HG03354 (cell line): ENCODE measurements at regions not wholly inside any gene's neighbourhood (a gene's known extent, or its start where the extent isn't known, plus 50 kb on each side); places are given as distances from the start of the nearest gene placed in this dataset.

ENCODE experiments used
- ATAC-seq: cut with Tn5 transposase; IDR thresholded peaks from one replicate; pipeline ENCODE4 v1.9.1; 2021; ENCODE audit warnings: mild to moderate bottlenecking; ENCODE audit not compliant: unreplicated experiment, poor library complexity, severe bottlenecking

- no peak for ATAC-seq
These were observed 171.6 kb upstream of the WSCD2 start for GRCh38 chr12:107957459-107957858.

- no peak for ATAC-seq
These were observed 165.5 kb upstream of the WSCD2 start for GRCh38 chr12:107963635-107964034.

GRCh38 chr12:107967170-107967569 is 161.9 kb upstream of the WSCD2 start:
- ATAC-seq: no peak

- no peak for ATAC-seq
These were observed 155.1 kb upstream of the WSCD2 start for GRCh38 chr12:107973950-107974349.

GRCh38 chr12:107976331-107976730 is 152.8 kb upstream of the WSCD2 start:
- ATAC-seq: no peak

- no peak for ATAC-seq
These were observed 150.9 kb upstream of the WSCD2 start for GRCh38 chr12:107978201-107978600.

- no peak for ATAC-seq
These were observed 150.4 kb upstream of the WSCD2 start for GRCh38 chr12:107978641-107979040.

DNA sequence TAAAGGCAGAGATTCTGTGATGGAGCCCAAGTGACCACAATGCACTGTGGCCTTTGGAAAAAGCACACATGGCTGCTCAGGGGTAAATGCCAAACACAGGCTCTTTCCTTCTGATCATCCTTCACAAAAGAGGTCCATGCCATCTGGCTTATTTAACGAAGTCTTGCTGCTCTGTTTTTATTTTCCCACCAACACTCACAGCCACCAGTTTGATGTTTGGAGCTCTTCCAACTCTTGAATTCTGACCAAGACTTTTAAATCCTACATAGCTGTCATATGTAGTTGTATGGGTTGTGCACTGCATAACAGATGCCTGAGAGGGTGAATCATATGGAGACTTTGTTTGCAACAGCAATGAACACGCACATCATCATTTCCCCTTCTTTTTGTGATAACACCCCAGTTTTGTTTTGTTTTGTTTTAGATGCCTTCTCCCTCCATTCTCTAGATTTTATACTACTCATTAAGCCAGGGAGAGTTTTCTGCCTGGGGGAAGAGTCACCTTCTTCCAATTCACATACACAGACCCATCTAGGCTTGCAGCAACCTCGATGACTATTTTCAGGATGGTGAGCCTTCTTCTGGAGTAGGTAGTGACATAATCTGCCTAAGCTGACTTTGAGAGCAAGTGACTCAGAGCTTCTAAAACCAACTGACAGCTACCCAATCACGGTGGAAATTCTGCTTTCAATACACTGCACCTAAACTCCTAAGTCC is 145.2 kb upstream of the WSCD2 start:
- no peak for ATAC-seq

DNA sequence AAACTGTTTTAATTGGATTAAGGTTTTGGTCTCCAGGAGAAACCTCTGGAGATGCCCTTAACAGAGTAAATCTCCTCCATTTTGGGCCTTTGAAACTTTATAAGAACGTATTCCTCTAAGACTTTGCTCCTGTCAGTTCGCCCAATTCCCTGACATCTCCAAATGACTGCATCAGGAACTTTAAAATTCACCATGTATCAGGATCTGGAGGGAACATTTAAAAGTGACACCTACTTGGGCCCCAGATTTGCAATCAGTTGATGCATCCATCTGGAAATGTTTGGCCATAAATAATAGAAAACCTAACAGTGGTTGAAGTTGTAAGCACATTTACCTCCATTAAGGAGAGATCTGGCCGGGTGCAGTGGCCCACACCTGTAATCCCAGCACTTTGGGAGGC is 144.1 kb upstream of the WSCD2 start:
- ATAC-seq: no peak

DNA sequence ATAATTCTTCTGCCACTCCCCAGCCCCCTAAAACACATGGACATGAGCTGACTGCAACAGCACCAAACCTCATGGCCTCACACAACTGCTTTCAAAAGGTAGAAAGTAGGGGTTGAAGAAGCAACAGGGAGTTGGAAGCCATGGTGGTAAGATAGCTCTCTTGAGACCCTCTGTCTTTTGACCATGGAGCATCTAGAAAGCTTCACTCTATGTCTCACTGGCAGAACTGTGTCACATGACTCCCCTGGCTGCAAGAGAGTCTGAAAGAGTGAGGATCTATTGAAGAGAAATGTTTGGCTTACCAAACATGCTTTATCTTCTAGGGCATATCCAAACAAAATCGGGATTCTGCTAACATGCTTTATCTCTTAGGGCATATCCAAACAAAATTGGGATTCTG is 142.9 kb upstream of the WSCD2 start:
- ATAC-seq: no peak

DNA sequence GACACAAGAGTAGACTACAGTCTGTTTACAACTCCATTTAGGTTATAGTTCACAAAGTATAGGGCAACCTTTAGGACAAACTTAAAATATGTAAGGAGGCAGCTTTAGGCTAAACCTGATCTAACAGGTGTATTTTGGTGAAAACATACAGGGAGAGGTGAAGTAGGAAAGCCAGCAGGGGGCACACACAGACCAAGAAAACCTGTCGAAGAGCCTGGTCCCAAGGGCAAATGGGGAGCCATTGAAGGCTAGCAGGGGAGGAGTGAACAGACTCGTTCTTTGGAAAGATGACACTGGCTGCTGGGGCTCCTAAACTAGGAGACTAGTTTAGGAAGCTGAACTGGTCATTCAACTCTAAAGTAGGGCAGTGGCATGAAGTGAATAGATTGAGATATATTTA is 138.8 kb upstream of the WSCD2 start:
- ATAC-seq: no peak

DNA sequence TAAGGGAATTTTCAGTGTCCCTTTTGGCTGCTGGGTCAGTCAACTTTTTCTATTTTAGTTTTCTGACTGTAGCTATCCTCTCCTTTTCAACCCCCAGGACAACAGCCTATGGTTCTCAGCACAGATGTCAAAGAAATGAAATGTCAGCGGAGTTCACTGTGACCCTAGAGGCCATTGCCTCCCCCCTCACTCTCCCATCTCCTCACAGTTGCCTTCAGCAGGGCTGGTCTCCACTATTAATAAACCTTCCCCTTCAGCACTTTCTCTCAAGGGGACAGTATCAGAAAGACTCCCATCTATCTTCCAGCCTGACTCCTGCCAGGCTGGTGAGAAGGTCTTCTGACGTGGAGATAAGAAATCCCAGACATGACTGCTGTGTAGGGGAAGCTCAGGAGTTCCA is 137.1 kb upstream of the WSCD2 start:
- ATAC-seq: no peak

- no peak for ATAC-seq
These were observed 136.1 kb upstream of the WSCD2 start for GRCh38 chr12:107992870-107993451.

DNA sequence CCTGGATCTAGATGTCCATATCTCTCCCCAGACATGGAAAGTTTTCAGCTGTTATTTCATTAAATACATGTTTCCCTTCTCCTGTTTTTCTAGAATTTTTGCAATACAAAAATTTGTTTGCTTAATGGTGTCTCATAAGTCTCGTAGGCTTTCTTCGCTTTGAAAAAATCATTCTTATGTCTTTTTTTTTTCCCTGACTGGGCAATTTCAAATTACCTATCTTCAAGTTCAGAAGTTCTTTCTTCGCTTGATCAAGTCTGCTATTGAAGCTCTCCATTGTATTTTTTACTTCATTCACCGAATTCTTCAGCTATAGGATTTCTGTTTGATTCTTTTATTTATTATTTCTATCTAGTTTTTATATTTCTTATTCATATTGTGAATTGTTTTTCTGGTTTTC is 130.2 kb upstream of the WSCD2 start:
- ATAC-seq: no peak

GRCh38 chr12:108000111-108000510 is 129.0 kb upstream of the WSCD2 start:
- ATAC-seq: no peak

DNA sequence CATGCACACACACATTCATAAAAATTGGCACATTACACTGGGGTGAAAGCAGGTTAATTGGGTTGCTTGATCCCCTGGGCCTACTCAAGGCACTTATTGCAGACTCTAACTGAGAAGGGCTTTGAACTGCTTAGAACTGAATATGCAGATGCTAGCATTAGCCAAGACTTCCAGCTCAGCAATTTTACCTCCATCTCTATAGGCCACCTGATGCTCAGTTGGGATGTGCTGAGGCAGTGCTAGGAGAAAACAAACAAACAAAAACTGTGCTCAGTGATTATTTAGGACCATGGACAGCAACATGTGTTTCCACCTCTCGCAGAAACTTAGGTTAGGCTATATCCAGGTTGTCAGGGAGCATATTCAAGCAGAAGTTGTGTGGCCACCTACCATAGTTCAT is 124.8 kb upstream of the WSCD2 start:
- no peak for ATAC-seq

DNA sequence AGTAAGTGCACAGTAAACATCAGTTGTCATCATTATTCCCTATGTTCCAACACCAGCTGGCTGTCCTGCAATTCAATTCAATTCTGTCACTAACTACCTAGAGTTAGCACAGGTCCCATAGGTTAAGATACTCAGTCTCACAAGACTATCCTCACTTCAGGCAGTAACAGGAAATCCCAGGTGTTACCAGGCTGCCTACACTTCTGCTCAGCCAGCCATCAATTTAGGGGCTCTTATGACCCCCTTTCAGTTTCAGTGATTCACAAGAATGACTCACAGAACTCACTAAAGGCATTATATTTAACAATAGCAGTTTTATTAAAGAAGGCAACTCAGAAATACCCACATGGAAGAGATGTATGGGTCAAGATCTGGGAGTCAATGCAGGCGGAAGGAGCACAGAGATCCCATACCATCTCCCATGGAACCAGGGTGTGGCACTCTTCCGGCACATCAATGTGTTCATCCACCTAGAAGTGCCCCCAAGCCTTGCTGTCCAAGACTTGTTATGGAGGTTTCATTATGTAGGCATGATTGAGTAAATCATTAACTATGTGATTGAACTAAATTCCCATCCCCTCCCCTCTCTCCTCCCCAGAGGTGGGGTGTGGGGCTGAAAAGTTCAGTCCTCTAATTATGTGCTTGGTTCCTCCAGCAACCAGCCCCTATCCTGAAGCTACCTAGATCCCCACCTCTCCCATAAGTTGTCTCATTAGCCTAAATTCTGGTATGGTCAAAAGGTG is 120.8 kb upstream of the WSCD2 start:
- peak; percentile 72 for ATAC-seq

DNA sequence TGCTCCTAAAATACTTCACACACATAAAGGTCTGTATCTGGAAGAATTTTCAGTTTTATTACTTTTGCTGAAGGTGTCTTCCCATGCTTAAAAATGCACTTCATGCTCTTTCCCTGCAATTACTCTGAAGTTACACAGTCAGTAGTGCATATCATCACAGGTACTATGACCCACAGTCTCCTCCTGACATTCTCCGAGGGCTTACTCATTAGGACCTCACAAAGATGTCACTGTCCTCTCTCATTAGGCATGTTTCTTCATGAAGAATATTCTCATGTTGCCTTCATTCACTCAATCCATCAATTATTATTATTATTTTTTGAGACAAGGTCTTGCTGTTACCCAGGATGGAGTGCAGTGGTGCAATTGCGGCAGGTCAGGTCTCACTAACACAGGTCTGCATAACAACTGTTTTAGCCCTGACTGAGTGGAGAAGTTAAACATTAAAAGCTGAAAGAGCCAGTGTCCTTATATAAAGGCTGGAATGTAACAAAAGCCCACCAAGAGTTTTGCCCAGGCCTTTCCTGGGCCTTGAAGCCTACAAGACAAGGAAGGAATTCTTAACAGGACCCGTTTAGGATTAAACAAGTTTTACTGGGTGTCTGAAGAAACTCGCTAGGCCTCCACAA is 119.5 kb upstream of the WSCD2 start:
- ATAC-seq: no peak

DNA sequence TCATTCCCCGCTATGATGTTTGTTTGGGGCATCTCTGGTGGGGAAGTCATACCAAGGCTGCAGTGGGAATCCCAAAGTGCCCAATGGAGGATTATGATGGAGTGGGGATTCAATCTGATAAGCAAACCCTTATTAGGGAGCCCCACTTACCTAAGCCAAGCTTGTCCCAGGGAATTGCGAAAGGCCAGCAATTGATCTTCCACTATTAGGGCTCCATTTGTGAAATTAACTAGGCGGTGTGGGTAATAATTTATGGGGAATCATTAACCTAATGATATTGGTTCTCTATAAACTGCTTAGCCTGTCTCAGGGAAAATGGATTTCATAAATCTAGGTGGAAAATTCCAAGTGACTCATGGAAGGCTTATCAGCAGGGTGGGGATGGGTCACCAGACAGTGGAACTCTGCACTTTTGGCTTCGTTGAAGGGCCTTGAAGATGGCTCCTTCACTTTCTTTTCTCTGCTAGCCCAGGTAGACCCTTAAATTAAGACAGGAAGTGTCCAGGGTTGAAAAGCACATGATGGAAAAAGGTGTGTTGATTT is 113.0 kb upstream of the WSCD2 start:
- ATAC-seq: no peak

DNA sequence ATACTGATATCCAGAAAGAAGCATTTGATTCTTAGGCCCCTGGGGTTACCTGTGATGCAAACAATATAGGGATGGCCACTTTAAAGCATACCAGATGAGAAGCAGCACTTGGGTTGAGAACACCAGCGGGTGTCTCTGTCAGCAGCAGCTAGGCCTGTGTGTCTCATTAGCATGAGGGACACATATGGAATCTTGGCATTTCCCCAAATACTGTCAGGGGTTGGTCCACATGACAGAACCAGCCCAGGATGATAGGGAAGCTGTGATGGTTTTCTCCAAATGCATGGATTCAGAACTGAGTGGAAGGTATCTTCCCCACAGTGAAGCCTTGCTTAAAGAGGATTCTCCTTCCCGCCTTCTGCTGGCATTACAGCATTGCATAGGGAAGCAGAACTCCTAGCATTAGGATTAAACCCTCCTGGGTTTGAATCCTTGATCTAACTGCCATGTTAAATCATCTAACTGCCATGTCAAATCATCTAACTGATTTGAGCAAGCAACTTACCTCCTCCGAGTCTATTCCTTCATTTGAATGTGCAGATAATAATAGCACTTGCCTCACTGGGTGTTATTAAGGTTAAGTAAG is 111.5 kb upstream of the WSCD2 start:
- ATAC-seq: no peak
